HG03064 (cell line): ENCODE measurements at regions not wholly inside any gene's neighbourhood (a gene's known extent, or its start where the extent isn't known, plus 50 kb on each side); places are given as distances from the start of the nearest gene placed in this dataset.

Experiments
- ATAC-seq: cut with Tn5 transposase; IDR thresholded peaks from one replicate; pipeline ENCODE4 v1.9.1; 2021; ENCODE audit warnings: low read depth; ENCODE audit not compliant: unreplicated experiment

GRCh38 chr7:131111081-131111576 is 216.5 kb upstream of the MKLN1 start:
- ATAC-seq = no peak

GRCh38 chr7:131111792-131112191 is 215.9 kb upstream of the MKLN1 start:
- no peak for ATAC-seq

- no peak for ATAC-seq
Measured at GRCh38 chr7:131112431-131112830, 215.2 kb upstream of the MKLN1 start.

GRCh38 chr7:131115340-131115739 is 212.3 kb upstream of the MKLN1 start:
- ATAC-seq = no peak

- no peak for ATAC-seq
Measured at GRCh38 chr7:131117439-131117838, 210.2 kb upstream of the MKLN1 start.

- ATAC-seq = no peak
Measured at GRCh38 chr7:131119381-131119780, 208.3 kb upstream of the MKLN1 start.

GRCh38 chr7:131122394-131122793 is 205.3 kb upstream of the MKLN1 start:
- ATAC-seq = no peak

GRCh38 chr7:131124001-131124629 is 203.6 kb upstream of the MKLN1 start:
- peak; percentile 90 for ATAC-seq

GRCh38 chr7:131124867-131125266 is 202.8 kb upstream of the MKLN1 start:
- no peak for ATAC-seq

GRCh38 chr7:131130324-131130723 is 197.4 kb upstream of the MKLN1 start:
- no peak for ATAC-seq

GRCh38 chr7:131131012-131131745 is 196.5 kb upstream of the MKLN1 start:
- no peak for ATAC-seq

GRCh38 chr7:131131746-131132431 is 195.8 kb upstream of the MKLN1 start:
- ATAC-seq = no peak

GRCh38 chr7:131139462-131139861 is 188.2 kb upstream of the MKLN1 start:
- ATAC-seq = no peak

GRCh38 chr7:131141443-131141967 is 186.2 kb upstream of the MKLN1 start:
- no peak for ATAC-seq

GRCh38 chr7:131143869-131144268 is 183.8 kb upstream of the MKLN1 start:
- no peak for ATAC-seq

- no peak for ATAC-seq
Measured at GRCh38 chr7:131145026-131145425, 182.7 kb upstream of the MKLN1 start.

GRCh38 chr7:131145770-131146169 is 181.9 kb upstream of the MKLN1 start:
- no peak for ATAC-seq

- ATAC-seq = no peak
Measured at GRCh38 chr7:131147604-131148003, 180.1 kb upstream of the MKLN1 start.

GRCh38 chr7:131148258-131148657 is 179.4 kb upstream of the MKLN1 start:
- no peak for ATAC-seq

GRCh38 chr7:131148708-131149428 is 178.8 kb upstream of the MKLN1 start:
- ATAC-seq = no peak

- ATAC-seq = no peak
Measured at GRCh38 chr7:131149429-131149773, 178.3 kb upstream of the MKLN1 start.
